ENCODE measurements at regions not wholly inside any gene's neighbourhood (a gene's known extent, or its start where the extent isn't known, plus 50 kb on each side); places are given as distances from the start of the nearest gene placed in this dataset.

DNA sequence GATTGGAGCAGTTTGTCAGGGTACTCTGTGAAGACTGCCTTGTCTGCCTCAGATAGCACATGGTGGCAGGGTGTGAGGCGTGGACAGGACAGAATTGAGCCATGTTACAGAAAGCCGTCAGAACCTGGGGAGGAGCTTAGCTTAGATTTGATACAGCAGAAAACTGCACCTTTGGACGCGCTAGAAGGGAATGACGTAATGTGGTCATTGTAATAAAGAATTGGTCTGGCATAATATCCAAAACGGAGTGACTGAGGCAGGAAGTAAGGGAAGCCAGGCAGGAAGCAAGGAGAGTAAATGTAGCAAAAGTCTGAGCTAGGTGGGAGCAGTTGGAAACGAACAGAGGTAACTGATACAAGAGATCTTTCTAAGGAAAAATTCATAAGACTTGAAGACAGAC lies 140.2 kb downstream of the CYB561 start:
- TF ChIP-seq ZNF224 (CRISPR knock-in tag; IDR thresholded peaks at IDR 0.05) (no peak), PHTF2 (CRISPR knock-in tag; IDR thresholded peaks at IDR 0.05) (no peak), MTA1 (IDR thresholded peaks at IDR 0.05; ENCODE audit: borderline replicate concordance) (no peak), NR1H2 (CRISPR knock-in tag; IDR thresholded peaks at IDR 0.05) (no peak)
